NCI-H1694 treated with DMSO at 0.1 percent for 48 hours (cell line): ENCODE measurements at regions not wholly inside any gene's neighbourhood (a gene's known extent, or its start where the extent isn't known, plus 50 kb on each side); places are given as distances from the start of the nearest gene placed in this dataset.

Experiments
- DNase-seq: peaks from one replicate; lab custom pipeline; 2025; lab: John Stamatoyannopoulos, UW

- DNase-seq = no peak
These were observed 63.6 kb upstream of the JAK2 start for GRCh38 chr9:4921449-4921848.

- DNase-seq = no peak
These were observed 63.0 kb upstream of the JAK2 start for GRCh38 chr9:4922101-4922500.

GRCh38 chr9:4922730-4923129 lies 62.3 kb upstream of the JAK2 start:
- DNase-seq = no peak

- DNase-seq = no peak
These were observed 61.9 kb upstream of the JAK2 start for GRCh38 chr9:4923141-4923540.

- DNase-seq = peak; percentile 37
These were observed 61.2 kb upstream of the JAK2 start for GRCh38 chr9:4923580-4924544.

GRCh38 chr9:4926239-4926638 lies 58.8 kb upstream of the JAK2 start:
- DNase-seq = no peak

GRCh38 chr9:4927043-4927471 lies 58.0 kb upstream of the JAK2 start:
- no peak for DNase-seq

GRCh38 chr9:4927701-4928100 lies 57.4 kb upstream of the JAK2 start:
- no peak for DNase-seq

GRCh38 chr9:4929917-4930316 lies 55.2 kb upstream of the JAK2 start:
- no peak for DNase-seq

GRCh38 chr9:4932681-4933080 lies 52.4 kb upstream of the JAK2 start:
- DNase-seq = no peak

GRCh38 chr9:4933177-4933576 lies 51.9 kb upstream of the JAK2 start:
- no peak for DNase-seq

- DNase-seq = no peak
These were observed 51.2 kb upstream of the JAK2 start for GRCh38 chr9:4933861-4934260.

GRCh38 chr9:4935001-4935672 lies 49.9 kb upstream of the JAK2 start:
- no peak for DNase-seq
